ENCODE measurements at regions not wholly inside any gene's neighbourhood (a gene's known extent, or its start where the extent isn't known, plus 50 kb on each side); places are given as distances from the start of the nearest gene placed in this dataset.
"Not testable (repeated sequence)": the region's sequence is repeated elsewhere in the genome, so short reads cannot be mapped to it uniquely, and the experiment has no call there.

DNA sequence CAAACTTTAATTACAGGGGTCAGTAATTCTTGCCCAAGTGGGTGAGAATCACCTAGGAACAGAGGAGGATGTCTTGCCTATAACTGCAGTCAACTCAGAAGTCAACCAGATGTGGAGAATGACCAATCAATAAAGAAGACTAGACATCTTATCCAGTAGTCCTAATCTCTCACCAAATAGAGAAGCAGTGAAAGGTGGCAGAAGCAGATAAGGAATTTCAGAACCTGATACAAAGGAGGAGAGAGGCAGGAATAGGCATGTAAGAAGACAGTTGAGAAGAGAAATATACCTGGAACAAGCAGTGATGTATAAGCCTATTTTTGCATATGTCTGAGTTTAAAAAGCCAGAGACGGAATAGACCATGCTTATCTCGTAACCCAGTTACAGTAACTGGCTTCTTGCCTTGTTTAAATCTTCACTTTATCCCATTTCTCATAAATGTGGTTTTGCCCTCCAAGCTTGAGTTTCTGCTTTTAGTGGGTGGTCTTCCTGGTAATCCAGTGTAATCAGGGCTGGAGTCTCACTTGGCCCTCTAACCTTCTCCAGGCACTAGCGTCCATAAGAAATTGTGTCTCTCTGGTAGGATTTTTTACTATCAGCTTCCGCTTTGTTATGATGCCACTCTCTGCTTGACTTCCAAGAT, 401.0 kb downstream of the SUCLG1 start:
- H3K27ac ChIP-seq (ENCODE audit: low read length), result no peak overlapping the region

GRCh38 chr2:84055816-84056215, 403.3 kb downstream of the SUCLG1 start:
- no peaks in the 10 kb centered on the region for H3F3A ChIP-seq (ENCODE audit: insufficient read depth, low read length)
- no peak for TF ChIP-seq EZH2 (optimal IDR thresholded peaks at IDR 0.05; ENCODE audit: low read depth, low read length)
- TF ChIP-seq, protein P1, sequence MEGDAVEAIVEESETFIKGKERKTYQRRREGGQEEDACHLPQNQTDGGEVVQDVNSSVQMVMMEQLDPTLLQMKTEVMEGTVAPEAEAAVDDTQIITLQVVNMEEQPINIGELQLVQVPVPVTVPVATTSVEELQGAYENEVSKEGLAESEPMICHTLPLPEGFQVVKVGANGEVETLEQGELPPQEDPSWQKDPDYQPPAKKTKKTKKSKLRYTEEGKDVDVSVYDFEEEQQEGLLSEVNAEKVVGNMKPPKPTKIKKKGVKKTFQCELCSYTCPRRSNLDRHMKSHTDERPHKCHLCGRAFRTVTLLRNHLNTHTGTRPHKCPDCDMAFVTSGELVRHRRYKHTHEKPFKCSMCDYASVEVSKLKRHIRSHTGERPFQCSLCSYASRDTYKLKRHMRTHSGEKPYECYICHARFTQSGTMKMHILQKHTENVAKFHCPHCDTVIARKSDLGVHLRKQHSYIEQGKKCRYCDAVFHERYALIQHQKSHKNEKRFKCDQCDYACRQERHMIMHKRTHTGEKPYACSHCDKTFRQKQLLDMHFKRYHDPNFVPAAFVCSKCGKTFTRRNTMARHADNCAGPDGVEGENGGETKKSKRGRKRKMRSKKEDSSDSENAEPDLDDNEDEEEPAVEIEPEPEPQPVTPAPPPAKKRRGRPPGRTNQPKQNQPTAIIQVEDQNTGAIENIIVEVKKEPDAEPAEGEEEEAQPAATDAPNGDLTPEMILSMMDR (IDR thresholded peaks at IDR 0.05; ENCODE audit: low read length), result no peak
- TF ChIP-seq EZH2phosphoT487 (IDR thresholded peaks at IDR 0.05; ENCODE audit: low read length), result no peak
- no peaks in the 10 kb centered on the region for H4K20me1 ChIP-seq (ENCODE audit: insufficient read depth, low read length)
- no peaks in the 10 kb centered on the region for H3K36me3 ChIP-seq (replicated peaks; ENCODE audit: insufficient read depth, low read length)
- H3K4me1 ChIP-seq (ENCODE audit: low read length), result no peaks in the 10 kb centered on the region
- H2AFZ ChIP-seq (ENCODE audit: low read length), result no peak overlapping the region
- H3K4me3 ChIP-seq (ENCODE audit: low read length), result no peak overlapping the region
- H3K9me2 ChIP-seq (replicated peaks; ENCODE audit: insufficient read depth, low read length), result no peaks in the 10 kb centered on the region
- no peaks in the 10 kb centered on the region for H3K79me2 ChIP-seq (ENCODE audit: low read length)
- no peaks in the 10 kb centered on the region for H3K9me3 ChIP-seq (replicated peaks; ENCODE audit: insufficient read depth, low read length)
- no peak overlapping the region for H3K27ac ChIP-seq (ENCODE audit: low read length)
- no peaks in the 10 kb centered on the region for H3K27me3 ChIP-seq (replicated peaks; ENCODE audit: insufficient read depth, low read length)
- DNase-seq, result no peak
- H3K9ac ChIP-seq (ENCODE audit: low read length), result no peak overlapping the region
- H3K4me2 ChIP-seq (ENCODE audit: low read depth, low read length), result no peak overlapping the region

More for the DNA sequence above, 401.0 kb downstream of the SUCLG1 start:
- Histone ChIP-seq H3K36me3 (replicated peaks; ENCODE audit: insufficient read depth, low read length) (no peaks in the 10 kb centered on the region), H3F3A (ENCODE audit: insufficient read depth, low read length) (no peaks in the 10 kb centered on the region), H3K9me3 (replicated peaks; ENCODE audit: insufficient read depth, low read length) (no peaks in the 10 kb centered on the region), H3K9me2 (replicated peaks; ENCODE audit: insufficient read depth, low read length) (no peaks in the 10 kb centered on the region), H2AFZ (ENCODE audit: low read length) (no peak overlapping the region), H3K79me2 (ENCODE audit: low read length) (no peaks in the 10 kb centered on the region), H3K27me3 (replicated peaks; ENCODE audit: insufficient read depth, low read length) (no peaks in the 10 kb centered on the region), H3K4me1 (ENCODE audit: low read length) (no peaks in the 10 kb centered on the region), H3K4me3 (ENCODE audit: low read length) (no peak overlapping the region), H3K4me2 (ENCODE audit: low read depth, low read length) (no peak overlapping the region), H4K20me1 (ENCODE audit: insufficient read depth, low read length) (no peaks in the 10 kb centered on the region), H3K9ac (ENCODE audit: low read length) (no peak overlapping the region)
- TF ChIP-seq EZH2 (optimal IDR thresholded peaks at IDR 0.05; ENCODE audit: low read depth, low read length) (no peak), EZH2phosphoT487 (IDR thresholded peaks at IDR 0.05; ENCODE audit: low read length) (no peak)
- TF ChIP-seq, protein P1 (IDR thresholded peaks at IDR 0.05; ENCODE audit: low read length), result no peak
- no peak for DNase-seq

DNA sequence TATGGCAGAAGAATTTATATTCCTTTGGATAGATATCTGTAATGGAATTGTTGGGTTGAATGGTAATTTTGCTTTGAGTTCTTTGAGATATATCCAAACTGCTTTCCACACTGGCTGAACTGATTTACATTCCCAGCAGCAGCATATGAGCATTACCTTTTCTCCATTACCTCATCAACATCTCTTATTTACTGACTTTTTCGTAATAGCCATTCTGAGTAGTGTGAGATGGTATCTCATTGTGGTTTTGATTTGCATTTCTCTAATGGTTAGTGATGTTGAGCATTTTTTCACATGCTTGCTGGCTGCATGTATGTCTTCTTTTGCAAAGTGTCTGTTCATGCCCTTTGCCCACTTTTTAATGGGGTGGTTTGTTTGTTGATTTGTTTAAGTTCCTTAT, 404.5 kb downstream of the SUCLG1 start:
- H3K4me3 ChIP-seq (ENCODE audit: low read length); H3K27me3 ChIP-seq (replicated peaks; ENCODE audit: insufficient read depth, low read length); H3K36me3 ChIP-seq (replicated peaks; ENCODE audit: insufficient read depth, low read length); H3K9me3 ChIP-seq (replicated peaks; ENCODE audit: insufficient read depth, low read length); H3K9ac ChIP-seq (ENCODE audit: low read length); H3F3A ChIP-seq (ENCODE audit: insufficient read depth, low read length); DNase-seq; H3K4me1 ChIP-seq (ENCODE audit: low read length); H3K27ac ChIP-seq (ENCODE audit: low read length); H3K4me2 ChIP-seq (ENCODE audit: low read depth, low read length); H4K20me1 ChIP-seq (ENCODE audit: insufficient read depth, low read length); H3K9me2 ChIP-seq (replicated peaks; ENCODE audit: insufficient read depth, low read length); H3K79me2 ChIP-seq (ENCODE audit: low read length); H2AFZ ChIP-seq (ENCODE audit: low read length): not testable (repeated sequence)

DNA sequence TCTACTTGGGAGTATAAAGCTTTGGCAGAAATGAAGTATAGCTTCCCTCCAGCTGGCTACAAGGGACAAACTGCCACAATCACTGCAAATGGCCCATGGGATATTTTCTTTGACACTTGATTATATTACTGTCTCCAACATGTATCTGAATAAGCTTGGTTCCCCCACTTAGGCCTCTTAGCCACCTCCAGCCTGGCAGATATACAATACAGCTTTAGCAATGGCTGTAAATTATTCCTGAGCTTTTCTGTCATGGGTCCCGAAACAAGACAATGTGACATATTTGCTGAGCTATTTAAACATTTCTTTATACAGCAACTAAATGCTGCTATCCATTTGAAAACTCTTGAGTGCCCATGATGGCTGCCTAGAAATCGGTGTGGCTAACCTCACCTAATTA, 406.2 kb downstream of the SUCLG1 start:
- Histone ChIP-seq H4K20me1 (ENCODE audit: insufficient read depth, low read length) (no peaks in the 10 kb centered on the region), H3F3A (ENCODE audit: insufficient read depth, low read length) (no peaks in the 10 kb centered on the region), H3K4me2 (ENCODE audit: low read depth, low read length) (no peak overlapping the region), H3K27ac (ENCODE audit: low read length) (no peak overlapping the region), H3K4me1 (ENCODE audit: low read length) (no peaks in the 10 kb centered on the region), H3K9me3 (replicated peaks; ENCODE audit: insufficient read depth, low read length) (no peaks in the 10 kb centered on the region), H3K9me2 (replicated peaks; ENCODE audit: insufficient read depth, low read length) (no peaks in the 10 kb centered on the region), H3K9ac (ENCODE audit: low read length) (no peak overlapping the region), H2AFZ (ENCODE audit: low read length) (no peak overlapping the region), H3K4me3 (ENCODE audit: low read length) (no peak overlapping the region), H3K27me3 (replicated peaks; ENCODE audit: insufficient read depth, low read length) (no peaks in the 10 kb centered on the region), H3K79me2 (ENCODE audit: low read length) (no peaks in the 10 kb centered on the region), H3K36me3 (replicated peaks; ENCODE audit: insufficient read depth, low read length) (no peaks in the 10 kb centered on the region)
- TF ChIP-seq EZH2phosphoT487 (IDR thresholded peaks at IDR 0.05; ENCODE audit: low read length) (no peak), EZH2 (optimal IDR thresholded peaks at IDR 0.05; ENCODE audit: low read depth, low read length) (no peak)
- TF ChIP-seq, protein P1 (IDR thresholded peaks at IDR 0.05; ENCODE audit: low read length), result no peak
- DNase-seq, result no peak
